ENCODE measurements at regions not wholly inside any gene's neighbourhood (a gene's known extent, or its start where the extent isn't known, plus 50 kb on each side); places are given as distances from the start of the nearest gene placed in this dataset.

DNA sequence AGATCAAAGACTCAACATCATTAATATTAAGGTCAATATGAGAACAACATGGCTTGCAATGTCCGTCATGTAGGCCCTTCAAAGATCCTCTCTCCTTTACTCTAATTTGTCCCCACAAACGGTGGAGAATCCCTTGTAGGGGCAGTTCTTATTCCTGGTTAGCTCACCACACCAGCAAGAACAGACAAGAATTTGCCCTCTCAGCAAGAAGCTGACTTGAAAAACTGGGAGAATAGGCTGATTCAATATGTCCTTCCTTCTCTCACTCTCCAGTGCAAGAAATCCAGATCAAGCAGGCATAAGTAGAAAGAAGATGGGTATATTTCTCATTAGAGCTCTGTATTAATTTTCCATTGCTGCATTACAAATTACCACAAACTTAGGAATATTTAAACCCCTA lies 704.2 kb upstream of the SLIT2 start:
- ChIA-PET CTCF (no interaction called here), POLR2A (no interaction called here)
- TF ChIP-seq, protein P1, sequence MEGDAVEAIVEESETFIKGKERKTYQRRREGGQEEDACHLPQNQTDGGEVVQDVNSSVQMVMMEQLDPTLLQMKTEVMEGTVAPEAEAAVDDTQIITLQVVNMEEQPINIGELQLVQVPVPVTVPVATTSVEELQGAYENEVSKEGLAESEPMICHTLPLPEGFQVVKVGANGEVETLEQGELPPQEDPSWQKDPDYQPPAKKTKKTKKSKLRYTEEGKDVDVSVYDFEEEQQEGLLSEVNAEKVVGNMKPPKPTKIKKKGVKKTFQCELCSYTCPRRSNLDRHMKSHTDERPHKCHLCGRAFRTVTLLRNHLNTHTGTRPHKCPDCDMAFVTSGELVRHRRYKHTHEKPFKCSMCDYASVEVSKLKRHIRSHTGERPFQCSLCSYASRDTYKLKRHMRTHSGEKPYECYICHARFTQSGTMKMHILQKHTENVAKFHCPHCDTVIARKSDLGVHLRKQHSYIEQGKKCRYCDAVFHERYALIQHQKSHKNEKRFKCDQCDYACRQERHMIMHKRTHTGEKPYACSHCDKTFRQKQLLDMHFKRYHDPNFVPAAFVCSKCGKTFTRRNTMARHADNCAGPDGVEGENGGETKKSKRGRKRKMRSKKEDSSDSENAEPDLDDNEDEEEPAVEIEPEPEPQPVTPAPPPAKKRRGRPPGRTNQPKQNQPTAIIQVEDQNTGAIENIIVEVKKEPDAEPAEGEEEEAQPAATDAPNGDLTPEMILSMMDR (IDR thresholded peaks at IDR 0.05; ENCODE audit: control extremely low read depth, extremely low read depth, low read depth, missing control alignments), result no peak
- no peak for DNase-seq (ENCODE audit: extremely low spot score)

DNA sequence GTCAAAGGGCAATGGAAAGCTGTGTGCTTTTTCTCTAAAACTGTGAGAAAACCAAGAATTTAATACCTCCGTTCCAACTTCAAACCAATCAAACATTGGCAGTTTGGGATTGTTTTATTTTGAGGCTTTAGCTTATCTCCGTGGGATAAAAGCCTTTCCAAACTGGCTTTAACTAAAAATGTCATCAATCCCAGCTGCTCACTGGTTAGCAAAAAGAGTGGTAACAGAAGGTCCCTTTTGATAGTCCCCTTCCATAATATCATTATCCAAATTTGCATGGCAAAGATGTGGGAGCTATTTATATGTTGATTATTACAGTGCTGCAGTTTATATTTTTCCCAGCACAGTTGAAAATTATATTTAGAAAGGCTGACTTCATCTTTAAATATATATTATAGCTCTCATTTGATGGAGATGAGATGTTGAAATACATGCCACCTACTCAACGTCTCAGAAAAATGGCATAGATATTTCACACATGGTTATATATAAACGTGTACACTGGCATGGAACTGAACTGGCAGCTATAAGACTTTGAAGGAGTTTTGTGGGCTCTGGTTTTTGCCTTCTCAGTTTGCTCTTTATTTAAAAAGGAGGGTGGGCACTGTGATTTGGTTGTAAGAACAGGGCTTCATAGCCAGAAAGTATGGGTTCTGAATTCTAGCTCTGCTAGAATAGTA lies 707.1 kb upstream of the SLIT2 start:
- ChIA-PET POLR2A (interaction anchor here (0.6 kb wide), 1 partner anchor 21 kb away, joined by 3 read pairs; no protein-coding TSS in a partner anchor), CTCF (no interaction called here)
- no peak for DNase-seq (ENCODE audit: extremely low spot score)

DNA sequence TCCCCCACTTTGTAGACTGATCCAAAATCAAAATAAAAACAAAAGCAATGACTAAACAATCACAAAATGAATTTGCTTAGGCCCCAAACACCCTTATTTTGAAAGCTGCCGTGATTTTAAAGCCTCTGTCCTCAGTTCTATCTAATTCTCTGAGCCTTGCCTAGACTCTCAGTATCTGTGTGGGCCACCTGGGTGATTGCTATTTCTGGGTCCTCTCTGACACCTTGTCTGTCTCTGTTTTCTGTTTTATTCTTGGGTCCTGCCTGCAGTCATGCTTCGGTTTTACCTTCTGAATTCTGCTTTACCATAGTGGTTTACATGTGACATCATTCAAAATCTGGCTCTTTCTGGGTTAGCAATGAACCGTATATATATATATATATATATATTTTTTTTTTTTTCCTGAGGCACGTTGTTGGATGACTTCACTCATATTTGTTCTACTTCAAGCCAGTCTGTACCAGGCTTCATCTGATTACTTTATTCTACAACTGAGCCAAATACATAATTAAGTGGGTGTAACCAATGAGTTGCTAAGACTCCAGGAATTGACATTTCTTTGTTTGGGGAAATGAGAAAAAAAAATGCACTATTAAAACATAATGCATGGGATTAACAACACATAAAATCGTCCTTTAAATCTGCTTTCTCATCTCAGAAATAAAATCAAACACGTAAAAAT lies 710.7 kb upstream of the SLIT2 start:
- TF ChIP-seq, protein P1 (IDR thresholded peaks at IDR 0.05; ENCODE audit: control extremely low read depth, extremely low read depth, low read depth, missing control alignments), result no peak
- no peak for DNase-seq (ENCODE audit: extremely low spot score)
- ChIA-PET POLR2A (no interaction called here), CTCF (no interaction called here)

More for the DNA sequence above, 707.1 kb upstream of the SLIT2 start:
- TF ChIP-seq, protein P1 (IDR thresholded peaks at IDR 0.05; ENCODE audit: control extremely low read depth, extremely low read depth, low read depth, missing control alignments), result no peak

DNA sequence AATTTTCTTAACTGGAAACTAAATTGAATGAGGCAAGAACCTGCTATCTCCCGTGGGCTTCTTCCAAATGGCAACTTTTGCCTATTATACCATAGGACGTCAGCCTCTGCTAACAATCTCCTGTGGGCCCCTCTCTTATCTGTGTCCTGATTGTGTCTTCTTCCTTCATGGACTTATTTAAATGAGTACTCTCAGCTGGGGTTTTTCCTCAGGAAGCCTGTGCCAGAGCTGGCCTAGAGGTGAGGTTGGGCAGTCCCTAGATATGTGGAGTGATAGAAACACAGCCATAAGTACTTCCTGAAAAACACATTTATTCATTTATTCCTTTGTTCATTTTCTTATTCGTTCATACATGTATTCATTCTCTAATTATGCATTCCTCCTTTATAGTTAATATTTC lies 712.5 kb upstream of the SLIT2 start:
- DNase-seq (ENCODE audit: extremely low spot score), result no peak
- TF ChIP-seq, protein P1 (IDR thresholded peaks at IDR 0.05; ENCODE audit: control extremely low read depth, extremely low read depth, low read depth, missing control alignments), result no peak
- CTCF ChIA-PET, result interaction anchor here (1.1 to 1.3 kb wide), 2 partner anchors 10 to 25 kb away, joined by 3 read pairs; no protein-coding TSS in a partner anchor
- POLR2A ChIA-PET, result no interaction called here

DNA sequence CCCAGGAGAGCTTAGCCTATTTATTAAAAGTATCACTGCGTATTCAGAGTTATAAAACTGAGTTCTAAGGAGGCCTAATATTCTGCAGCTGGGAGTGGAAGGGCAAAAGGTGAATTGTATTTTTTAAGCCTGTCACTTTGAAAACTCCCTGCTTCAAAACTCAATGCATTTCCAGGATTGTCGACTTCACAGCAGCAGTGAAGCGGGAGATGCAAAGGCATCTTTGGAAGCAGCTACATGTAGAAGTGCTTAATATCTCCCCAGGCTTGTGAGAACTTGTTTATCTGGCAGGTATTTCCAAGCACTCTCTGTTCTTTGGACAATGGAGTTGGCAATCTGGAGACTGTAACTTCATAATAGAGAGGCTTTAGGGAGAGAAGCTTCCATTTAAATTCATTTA lies 717.5 kb upstream of the SLIT2 start:
- ChIA-PET CTCF (interaction anchor here (1.3 kb wide), 1 partner anchor 8 kb away, joined by 3 read pairs; no protein-coding TSS in a partner anchor), POLR2A (no interaction called here)
- TF ChIP-seq, protein P1 (IDR thresholded peaks at IDR 0.05; ENCODE audit: control extremely low read depth, extremely low read depth, low read depth, missing control alignments), result no peak
- no peak for DNase-seq (ENCODE audit: extremely low spot score)

DNA sequence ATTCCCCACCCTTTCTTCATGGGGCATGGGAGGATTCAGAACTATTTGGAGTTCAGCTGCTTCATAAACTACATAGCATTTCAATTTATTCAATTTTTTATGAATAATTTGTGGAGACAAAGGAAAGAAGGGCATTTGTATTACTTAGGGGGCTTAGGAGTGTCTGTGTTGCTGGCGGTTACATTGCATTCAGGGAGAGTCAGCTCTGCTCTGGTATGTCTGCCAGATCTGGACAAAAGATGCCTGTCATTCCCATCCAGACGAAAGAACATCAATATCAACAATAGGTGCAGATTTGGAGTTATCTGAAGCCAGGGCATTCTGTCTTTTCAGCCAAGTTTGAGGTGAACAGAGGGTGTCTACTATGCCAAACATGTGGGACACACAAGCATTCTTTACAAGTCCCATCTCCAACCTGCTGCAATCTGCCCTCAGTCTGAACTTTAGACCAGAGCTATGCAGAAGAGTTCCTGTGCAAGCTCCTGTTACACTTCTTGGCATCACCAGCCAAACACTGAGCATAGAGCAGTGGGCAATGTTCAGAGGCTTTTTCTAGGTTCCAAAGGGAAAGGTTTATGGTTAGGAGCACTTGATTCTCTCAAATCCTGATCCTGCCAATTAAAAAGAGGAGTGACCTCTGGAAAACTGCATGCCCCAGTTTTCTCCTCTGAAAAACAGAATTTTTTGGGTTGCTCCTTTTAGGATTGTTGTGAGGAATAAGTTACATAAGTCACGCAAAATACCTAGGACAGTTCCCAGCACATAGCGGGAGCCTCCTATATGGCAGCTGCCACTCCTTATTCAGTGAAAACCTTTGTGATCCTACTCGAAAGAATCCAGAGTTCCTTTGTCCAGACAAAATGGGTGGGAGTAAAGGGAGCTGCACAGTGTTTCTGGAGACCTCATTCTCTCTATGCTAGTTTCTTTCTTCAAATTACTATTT lies 719.5 kb upstream of the SLIT2 start:
- POLR2A ChIA-PET, result no interaction called here
- CTCF ChIA-PET, result no interaction called here
- TF ChIP-seq, protein P1 (IDR thresholded peaks at IDR 0.05; ENCODE audit: control extremely low read depth, extremely low read depth, low read depth, missing control alignments), result no peak
- DNase-seq (ENCODE audit: extremely low spot score), result no peak

All from GM10248 (cell line).